Renal cortical epithelial cell (primary cell): ENCODE measurements at regions not wholly inside any gene's neighbourhood (a gene's known extent, or its start where the extent isn't known, plus 50 kb on each side); places are given as distances from the start of the nearest gene placed in this dataset.
A peak's percentile ranks its signal among the peaks of the same experiment; 100 is the strongest.

Experiments used
- DNase-seq: peaks from one replicate; pipeline ENCODE4 v3.0.0-alpha.2; 2011; ENCODE audit warnings: low read depth

DNA sequence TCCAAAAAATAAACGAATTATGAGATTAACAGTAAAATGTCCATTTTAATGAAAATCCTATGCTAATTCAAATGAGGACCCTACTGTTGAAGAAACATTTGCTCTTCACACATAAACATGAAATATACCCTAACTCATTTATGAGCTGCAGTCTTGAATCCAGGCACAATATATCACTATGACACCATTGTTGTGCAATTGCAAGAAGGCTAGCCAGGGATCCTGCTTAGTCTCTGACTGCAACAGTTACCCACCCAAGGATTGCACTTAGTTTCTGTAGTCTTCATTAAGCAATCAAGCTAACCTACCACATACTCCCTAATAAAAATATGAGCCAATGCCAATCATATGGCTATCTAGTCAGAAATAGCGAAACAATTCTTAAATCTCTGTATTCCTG is 981.0 kb upstream of the FAT3 start:
- DNase-seq: no peak

DNA sequence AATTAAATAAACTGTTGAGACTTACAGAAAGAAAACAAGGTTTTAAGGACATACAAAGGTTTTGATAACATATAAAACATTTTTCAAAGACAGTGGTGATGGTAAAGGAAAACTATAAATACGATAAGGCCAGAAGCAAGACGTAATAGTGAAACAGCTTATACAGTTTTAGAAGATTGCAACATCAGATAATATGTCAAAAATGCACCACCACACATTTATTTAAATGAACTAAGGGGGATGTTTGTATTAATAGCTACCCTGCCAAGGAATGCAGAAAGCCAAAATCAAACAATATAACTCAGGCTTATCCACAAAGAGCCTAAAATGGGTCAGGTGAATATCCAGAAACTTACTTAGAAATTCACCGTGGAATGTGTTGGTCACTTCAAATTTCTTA is 981.6 kb upstream of the FAT3 start:
- no peak for DNase-seq

- no peak for DNase-seq
Measured at GRCh38 chr11:91241226-91241625, 983.4 kb upstream of the FAT3 start.

GRCh38 chr11:91239359-91239758 is 985.3 kb upstream of the FAT3 start:
- no peak for DNase-seq

DNA sequence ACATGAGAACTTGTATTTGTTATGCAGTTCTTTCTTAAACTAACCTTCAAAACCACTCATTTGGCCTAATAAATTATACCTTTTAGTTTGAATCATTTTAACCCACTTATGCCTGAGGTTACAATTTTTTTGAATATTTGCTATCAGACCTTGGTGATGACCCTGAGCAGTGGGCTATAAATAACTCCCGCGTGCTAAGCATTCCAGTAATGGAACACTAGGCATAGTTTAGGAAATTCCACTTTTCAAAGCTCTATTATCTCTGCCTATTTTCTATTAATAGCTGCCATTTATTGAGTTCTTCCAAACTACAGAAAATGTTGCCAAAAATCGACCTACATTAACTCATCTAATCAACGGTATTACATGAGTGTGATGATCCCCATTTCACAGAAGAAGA is 993.4 kb upstream of the FAT3 start:
- no peak for DNase-seq

GRCh38 chr11:91230647-91231046 is 994.0 kb upstream of the FAT3 start:
- DNase-seq: no peak

GRCh38 chr11:91222830-91223229 is 1000.0 kb upstream of the CHORDC1 start:
- DNase-seq: no peak

DNA sequence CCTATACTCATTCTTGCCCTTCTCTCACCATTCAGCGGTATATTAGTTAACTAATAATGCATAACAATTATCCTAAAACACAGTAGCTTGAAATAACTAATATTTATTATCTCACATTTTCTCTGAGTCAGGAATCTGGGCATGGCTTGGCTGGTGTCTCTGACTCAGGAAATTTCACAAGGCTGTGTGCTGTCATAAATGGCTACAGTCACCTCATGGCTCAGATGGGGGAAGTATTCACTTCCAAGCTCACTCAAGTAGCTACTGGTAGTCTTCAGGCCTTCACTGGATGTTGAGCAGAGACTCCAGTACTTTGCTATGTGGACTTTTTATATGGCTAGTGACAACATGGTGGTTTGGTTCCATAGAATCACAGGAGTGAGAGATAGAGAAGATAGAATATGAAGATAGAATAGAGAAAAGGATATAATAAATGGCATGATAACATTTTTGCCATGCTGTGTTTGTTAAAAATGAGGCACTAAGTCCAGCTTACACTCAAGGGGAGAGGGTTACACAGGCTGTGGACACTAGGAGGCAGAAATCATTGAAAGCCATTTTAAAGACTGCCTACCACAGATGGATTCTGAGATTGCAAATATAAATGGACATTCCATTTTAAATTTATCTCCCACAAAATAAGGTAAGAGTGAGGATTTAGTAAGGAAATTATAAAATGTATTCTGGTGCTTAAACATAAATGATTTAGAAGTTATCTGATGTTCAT is 997.8 kb upstream of the CHORDC1 start:
- peak; percentile 60 for DNase-seq

DNA sequence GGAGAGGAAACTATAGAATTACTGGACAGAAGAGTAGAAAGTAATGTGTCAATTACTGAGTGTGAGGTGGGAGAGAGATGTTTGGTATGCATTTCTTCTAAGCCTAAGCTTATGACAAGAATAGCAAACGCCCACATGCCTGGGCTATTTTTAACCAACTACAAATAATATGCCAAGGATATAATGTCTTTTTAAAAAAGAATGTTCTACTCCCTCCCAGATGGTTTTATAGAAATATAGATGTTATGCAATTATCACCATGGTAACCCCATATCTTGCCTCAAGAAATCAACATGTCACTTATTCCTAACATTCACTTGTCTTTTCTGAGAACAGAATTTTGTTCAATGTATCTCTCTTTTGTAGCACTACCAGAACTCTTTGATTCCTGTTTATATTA is 996.7 kb upstream of the CHORDC1 start:
- no peak for DNase-seq

DNA sequence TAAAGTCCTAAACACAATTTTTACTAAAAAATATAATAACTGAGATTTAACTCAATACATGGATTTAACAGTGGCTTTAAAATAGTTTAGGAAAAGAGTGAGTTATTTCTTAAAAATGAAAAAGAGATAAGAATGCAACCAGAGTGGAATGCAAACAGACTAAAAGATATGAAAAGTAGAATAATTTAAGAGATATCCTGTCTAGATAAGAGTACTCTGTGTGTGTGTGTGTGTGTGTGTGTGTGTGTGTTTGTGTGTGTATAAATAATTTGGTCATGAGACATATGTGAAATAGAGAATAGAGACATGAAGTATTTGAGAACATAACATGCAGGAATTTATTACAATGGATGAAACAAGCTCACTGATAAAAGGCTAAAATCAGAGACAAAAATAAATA is 986.9 kb upstream of the CHORDC1 start:
- DNase-seq: no peak

DNA sequence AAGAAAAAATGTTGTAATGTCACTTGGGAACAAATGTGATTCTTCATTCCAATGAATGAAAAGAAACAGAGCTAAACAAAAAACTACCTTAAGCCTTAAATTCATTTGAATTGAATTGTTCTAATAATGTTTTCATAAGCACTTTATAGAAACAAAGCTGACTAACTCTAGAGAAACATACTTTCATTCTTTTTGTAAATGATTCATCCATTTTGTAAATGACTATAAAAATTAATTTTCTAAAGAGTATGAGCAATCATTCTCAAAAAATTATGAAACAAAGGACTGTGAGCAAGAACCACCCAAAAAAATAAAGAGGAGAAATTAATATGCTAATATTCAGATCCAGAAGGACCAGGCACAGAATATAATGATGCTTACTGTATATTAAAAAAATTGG is 986.5 kb upstream of the CHORDC1 start:
- no peak for DNase-seq

GRCh38 chr11:91199866-91200265 is 977.0 kb upstream of the CHORDC1 start:
- no peak for DNase-seq

DNA sequence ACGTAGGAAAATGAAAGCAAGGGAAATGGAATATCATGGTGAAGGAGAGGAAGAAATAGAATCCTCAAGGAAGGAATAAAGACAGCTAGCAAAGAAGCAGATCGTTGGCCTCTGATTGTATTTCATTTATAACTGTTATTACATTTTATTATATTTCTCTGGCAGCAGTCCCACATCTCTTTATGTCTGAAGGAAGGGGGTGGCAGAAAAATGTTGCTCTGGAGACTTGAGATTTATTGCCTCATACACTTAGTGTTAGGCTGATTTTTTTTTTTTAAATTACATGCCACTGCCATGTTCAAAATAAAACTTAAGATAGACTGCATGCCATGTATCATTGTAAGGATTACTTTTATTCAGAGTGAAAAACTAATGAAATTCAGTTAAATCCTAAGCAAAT is 971.7 kb upstream of the CHORDC1 start:
- no peak for DNase-seq

GRCh38 chr11:91188484-91188883 is 965.6 kb upstream of the CHORDC1 start:
- DNase-seq: no peak

DNA sequence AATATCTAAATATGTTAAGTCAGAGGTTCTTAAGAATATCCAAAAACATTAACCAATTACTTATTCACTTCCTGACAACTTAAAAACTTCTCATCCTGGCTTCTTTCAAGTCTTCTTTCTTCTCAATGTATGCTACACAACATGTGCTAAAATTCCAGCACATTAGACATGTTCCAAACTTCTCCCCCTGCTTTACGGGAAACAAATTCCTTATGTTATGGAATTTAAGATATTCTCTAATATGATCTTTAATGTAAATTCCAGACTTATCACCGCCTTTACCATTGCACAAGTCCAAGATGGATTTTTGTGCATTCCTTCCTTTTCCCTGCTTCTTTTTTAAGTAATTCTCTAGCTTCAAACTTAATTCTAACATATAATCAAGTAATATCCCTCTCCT is 964.5 kb upstream of the CHORDC1 start:
- DNase-seq: no peak

GRCh38 chr11:91178366-91178765 is 955.5 kb upstream of the CHORDC1 start:
- DNase-seq: no peak

DNA sequence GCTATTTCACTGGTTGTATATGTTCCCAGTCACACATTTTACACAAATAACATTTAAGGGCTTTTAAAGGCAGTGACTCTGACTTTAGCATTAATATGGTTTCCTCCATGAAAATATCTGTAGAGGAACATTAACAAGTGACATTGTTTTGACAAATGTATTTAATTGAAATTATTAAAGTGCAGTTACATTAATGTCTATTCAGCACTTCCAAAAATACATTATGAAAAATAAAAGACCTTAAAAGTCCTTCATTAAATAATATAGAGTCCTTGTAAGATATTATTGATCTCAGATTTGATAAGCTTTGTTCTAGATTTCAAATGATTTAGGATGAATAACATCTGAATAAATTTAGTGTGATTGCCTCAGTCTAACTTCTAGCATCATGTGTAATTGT is 951.9 kb upstream of the CHORDC1 start:
- DNase-seq: no peak

GRCh38 chr11:91174193-91174592 is 951.3 kb upstream of the CHORDC1 start:
- no peak for DNase-seq

DNA sequence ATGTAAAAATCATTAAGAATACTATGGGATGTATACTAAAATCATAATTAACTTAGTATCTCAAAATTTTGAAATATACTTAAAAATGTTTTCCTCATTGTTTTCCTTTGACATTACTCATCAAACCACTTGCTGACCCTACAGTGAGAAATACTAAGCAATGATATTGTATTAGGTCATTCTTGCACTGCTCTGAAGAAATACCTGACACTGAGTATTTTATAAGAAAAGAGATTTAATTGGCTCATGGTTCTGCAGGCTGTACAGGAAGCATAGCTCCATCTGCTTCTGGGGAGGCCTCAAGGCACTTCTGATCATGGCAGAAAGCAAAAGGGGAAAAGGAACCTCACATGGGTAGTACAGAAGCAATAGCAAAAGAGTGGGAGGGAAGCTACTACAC is 950.9 kb upstream of the CHORDC1 start:
- peak; percentile 23 for DNase-seq

DNA sequence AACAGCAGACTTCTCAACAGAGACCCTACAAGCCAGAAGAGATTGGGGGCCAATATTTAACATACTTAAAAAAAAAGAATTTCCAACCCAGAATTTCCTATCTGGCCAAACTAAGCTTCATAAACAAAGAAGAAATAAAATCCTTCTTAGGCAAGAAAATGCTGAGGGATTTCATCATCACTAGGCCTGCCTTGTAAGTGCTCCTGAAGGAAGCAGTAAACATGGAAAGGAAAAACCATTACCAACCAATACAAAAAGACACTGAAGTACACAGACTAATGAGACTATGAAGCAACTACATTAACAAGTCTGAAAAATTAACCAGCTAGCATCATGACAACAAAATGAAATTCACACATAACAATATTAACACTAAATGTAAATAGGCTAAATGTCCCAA is 947.9 kb upstream of the CHORDC1 start:
- DNase-seq: no peak

DNA sequence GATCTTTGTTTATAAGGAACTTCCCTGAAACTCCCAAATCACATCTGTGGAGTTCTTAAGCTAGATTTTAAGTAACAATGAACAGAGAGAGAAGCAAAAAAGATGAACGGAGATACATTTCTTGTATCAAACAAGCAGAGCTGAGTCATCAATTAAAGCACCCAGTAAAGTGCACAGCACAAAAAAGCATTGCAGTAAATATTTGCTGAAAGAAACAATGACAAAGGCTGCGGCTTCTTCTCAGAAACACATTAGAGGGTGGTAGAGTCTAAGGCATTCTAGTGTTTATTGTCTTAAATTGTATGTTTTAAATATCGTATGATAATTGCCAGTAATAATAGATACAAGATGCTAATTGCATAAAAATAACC is 941.6 kb upstream of the CHORDC1 start:
- DNase-seq: no peak

DNA sequence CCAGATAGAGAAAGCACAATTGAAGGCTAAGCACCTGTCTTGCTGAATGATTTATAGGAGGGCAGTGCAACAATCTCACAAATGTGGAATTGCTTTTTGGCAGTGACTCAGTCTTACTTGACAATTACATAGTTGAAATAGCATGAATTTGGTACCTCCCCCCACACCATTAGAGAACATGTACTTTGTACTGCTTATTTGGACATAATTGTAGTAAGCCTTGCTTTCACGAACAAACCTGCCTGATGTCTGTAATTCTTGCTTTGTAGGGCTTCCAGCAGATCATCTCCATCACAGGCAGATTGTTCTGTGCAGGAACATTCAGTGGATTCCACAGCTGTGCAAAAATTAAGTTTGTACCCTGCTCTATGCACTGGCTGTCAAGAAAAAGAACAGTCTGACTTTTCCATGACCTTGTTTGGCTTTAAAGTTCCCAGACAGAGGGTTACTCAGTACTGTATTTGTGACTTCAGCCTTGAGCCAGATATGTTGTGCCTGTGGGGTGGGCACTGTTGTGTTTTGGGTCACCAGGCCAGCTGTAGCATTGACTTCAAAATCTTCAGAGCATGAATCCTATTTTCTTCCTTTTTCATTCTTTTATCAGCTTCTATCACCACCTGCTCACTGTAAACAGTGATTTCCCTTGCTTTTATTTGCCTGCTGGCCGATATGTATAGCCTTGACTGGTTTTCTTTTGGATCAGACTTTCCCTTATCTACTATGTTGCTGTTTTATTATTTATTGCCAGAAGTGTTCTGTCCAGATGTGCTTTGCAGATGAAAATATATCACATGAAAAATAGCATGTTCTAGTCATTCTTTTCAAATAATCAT is 941.0 kb upstream of the CHORDC1 start:
- DNase-seq: peak; percentile 83

- no peak for DNase-seq
Measured at GRCh38 chr11:91160661-91161060, 937.8 kb upstream of the CHORDC1 start.
